HG03066 (cell line): ENCODE measurements at regions not wholly inside any gene's neighbourhood (a gene's known extent, or its start where the extent isn't known, plus 50 kb on each side); places are given as distances from the start of the nearest gene placed in this dataset.
"Not testable (repeated sequence)": the region's sequence is repeated elsewhere in the genome, so short reads cannot be mapped to it uniquely, and the experiment has no call there.

Experiments used
- ATAC-seq: cut with Tn5 transposase; IDR thresholded peaks from one replicate; pipeline ENCODE4 v1.9.1; 2021; ENCODE audit warnings: low read depth; ENCODE audit not compliant: unreplicated experiment

GRCh38 chr5:1985781-1986180 is 103.1 kb upstream of the IRX4 start:
- no peak for ATAC-seq

- no peak for ATAC-seq
Measured at GRCh38 chr5:1983919-1984695, 101.4 kb upstream of the IRX4 start.

GRCh38 chr5:1983401-1983800 is 100.7 kb upstream of the IRX4 start:
- ATAC-seq = no peak

GRCh38 chr5:1982561-1982960 is 99.8 kb upstream of the IRX4 start:
- not testable (repeated sequence) for ATAC-seq

DNA sequence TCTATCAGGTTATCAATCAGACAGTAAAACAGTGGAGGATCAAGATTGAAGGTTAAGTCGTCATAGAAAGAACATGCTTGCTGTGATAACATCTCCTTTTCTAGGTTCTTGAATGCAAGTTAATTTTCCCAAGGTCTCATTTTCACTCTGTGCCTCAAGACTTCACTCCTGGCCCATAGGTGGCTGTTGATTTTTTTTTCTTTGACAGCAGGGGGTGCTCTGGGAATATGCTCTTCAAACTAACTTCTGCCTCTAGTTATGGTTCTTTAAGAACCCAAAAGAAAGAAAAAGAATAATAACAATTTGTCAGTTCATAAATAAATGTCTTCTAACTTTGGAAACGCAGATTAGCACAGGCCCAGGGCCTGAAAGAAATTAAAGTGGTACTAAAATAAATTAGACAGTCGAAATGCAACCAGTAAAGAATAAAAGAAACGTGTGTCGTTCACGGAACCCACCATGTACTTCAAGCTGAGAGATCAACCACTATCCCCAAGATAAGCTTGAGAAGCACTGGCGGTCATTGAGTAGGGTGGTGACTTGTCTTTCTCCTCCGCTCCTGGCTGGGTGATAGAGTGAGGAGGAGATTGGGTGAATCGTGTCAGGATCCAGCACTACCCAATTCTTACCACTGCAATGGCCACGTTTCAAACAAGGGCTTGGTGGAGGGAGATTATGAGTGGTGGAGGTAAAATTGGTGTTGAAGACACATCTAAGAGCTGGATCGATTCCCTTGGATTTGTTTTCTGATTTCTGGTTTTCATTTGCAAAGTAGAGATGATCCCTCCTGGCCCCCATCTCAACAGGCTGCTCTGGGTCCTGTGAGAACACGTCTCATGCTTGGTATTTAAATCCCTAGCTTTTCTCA is 93.4 kb upstream of the IRX4 start:
- ATAC-seq = no peak

DNA sequence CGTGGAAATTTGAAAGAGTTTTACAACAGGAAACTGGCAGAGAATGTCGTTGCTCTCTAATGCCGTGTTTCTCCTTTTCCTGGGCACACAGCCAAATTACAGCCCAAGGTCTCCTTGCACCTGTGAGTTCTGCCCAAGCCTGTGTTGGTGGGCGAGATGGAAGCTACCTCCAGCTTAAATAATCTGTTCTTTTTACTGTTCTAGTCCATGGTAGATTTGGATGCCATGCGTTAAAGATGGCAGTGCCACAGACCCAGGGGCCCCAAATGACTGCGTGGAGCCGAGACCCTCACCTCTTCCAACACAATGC is 92.6 kb upstream of the IRX4 start:
- ATAC-seq = no peak

DNA sequence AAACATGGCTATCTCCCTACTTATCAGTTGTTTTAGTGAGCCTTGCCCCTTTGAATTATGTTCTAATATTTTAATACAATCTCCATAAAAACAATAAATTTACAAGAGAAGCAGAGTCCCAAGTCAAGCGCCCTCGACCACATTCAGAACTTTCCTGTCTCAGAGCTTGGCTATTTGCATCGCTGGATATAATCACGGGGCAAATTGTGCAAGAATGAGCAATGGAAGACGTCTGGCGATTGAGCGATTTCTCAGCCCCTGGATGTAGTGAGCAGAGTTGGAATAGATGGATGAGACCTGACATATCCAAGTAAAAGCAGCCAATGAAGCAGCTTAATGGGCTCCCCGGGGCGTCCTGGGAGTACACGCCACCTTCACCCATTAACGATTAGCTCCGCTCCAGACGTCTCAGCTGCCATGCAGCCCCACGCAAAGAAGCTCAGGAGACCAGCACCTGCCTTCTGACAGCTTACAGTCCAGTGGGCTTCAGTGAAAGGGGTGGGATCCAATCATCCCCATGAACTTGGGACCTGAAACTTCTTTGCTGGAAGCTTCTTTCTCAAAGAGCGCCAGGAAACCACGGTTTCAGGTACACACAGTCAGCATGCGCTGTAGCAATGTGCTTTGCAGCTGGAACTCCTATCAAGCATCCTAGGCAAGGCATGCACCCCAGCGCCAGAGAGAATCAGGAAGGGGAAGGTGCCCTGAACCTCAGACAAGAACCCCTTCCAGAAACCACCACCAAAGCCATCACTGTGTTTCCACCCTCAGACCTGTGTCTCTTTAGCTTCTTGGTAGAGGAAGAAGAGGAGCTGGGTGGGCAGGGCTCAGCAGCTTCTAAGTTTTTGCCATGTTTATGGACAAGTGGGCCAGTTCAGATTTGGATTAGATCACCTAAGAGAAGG is 92.0 kb upstream of the IRX4 start:
- ATAC-seq = no peak

DNA sequence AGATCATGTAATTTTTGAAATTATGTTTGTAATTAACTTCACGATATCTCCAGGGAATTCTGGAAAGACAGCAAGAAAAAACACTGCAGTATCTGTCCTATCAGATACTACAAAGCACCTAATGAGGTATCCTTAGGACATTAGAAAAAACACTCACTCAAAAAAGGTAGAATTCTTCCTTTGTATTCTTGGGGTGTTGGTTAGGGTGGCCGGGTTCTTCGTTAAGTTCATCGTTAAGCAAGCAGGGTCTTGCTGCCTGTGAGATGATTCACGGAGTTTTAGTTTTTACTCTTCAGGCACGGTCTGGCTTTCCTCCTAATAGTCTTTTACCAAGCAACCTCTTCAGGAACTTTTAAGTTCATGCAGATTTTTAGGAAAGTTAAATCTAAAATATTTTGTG is 91.4 kb upstream of the IRX4 start:
- no peak for ATAC-seq

GRCh38 chr5:1973391-1974013 is 90.8 kb upstream of the IRX4 start:
- ATAC-seq = no peak

GRCh38 chr5:1971944-1972343 is 89.2 kb upstream of the IRX4 start:
- no peak for ATAC-seq

GRCh38 chr5:1967736-1968135 is 85.0 kb upstream of the IRX4 start:
- no peak for ATAC-seq

DNA sequence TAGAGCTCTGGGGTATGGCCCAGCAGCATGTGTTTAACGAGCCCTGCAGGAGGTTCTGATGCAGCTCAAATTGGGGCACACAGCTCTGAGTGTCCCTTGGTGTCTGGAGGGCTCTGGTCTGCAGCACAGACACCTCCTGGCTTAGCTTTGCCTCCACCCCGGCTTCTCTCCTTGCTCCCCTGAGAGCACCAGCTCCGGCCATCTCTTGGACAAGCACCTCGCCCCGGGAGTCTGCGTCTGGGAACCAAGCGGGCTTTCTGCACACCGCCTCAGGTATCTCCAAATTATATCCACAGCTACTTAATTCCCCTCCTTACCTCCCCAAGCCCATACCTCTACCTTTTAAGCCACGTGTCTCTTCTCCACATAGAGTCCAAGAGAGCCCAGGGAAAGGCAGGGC is 83.7 kb upstream of the IRX4 start:
- no peak for ATAC-seq

DNA sequence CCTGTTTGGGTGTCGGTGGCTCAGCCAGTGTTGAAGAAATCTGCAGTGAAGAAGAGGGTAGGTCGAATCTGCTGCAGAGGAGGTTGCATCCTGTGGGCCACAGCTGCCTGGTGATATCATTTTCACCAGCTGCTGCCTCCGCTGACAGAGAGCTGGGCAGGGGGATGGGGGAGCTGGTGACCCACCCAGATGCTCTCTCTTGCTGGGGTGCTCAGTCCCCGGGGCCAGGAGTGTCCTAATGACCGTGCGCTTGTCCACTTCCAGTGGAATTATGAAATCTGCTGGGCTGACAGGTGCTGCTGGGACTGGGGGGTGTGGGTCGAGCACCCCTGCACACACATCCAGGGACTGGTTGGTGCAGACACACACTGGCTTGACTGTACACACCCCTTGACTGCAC is 83.2 kb upstream of the IRX4 start:
- ATAC-seq = no peak

DNA sequence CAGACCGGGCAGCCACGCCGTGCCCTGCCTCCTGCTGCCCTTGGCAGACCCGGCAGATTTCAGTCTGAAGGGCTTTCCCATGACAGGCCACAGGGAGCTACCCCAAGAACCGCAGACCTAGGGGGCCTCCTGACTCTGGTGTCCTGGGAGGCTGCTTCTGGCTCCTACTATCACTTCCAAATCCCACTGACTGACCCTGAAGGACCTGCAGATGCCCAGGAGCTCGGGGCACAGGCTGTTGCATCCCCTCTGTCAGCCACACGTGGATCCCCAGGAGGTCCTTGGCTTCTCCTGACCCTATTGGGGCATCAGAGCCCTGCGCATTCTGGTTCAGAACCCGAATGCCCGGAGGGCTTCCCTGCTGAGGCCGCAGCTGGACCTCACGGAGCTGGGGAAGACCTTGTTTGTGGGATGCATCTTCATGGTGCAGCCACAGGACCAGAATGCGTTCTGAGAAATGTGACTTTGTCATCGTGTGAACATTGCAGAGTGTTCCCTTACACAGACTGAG is 81.3 kb upstream of the IRX4 start:
- ATAC-seq = no peak

GRCh38 chr5:1963358-1963757 is 80.6 kb upstream of the IRX4 start:
- ATAC-seq = no peak

DNA sequence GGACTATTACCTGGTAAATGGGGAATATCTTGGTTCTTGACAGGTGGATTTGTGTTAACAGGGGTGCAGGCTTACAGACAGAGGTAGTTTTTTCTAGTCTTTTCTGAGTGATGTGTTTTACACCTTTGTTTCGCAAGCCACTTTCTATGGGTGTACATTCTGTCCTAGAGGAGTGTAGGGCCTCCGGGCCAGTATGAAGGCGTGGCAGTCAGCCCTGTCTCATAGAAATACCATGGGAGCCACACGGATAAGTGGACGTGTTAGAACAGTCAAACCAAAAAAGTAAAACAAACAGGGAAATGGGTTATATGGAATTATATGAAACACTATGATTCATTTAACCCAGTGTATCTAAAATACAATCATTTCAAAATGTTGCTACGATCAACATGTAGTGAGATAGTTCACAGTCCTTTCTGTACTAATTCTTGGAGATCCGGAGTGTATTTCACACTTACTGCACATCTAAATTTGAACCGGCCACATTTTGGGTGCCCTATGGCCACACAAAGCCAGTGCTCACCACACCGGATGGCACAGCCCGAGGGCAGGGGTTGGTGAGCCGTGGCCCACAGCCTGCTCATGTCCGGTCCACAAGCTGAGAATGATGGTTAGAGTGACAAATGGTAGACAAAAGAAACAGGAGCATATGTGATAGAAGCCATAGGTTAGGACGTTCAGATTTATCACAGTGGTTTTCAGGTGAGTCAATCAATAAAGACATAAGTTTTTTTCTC is 80.1 kb upstream of the IRX4 start:
- no peak for ATAC-seq

DNA sequence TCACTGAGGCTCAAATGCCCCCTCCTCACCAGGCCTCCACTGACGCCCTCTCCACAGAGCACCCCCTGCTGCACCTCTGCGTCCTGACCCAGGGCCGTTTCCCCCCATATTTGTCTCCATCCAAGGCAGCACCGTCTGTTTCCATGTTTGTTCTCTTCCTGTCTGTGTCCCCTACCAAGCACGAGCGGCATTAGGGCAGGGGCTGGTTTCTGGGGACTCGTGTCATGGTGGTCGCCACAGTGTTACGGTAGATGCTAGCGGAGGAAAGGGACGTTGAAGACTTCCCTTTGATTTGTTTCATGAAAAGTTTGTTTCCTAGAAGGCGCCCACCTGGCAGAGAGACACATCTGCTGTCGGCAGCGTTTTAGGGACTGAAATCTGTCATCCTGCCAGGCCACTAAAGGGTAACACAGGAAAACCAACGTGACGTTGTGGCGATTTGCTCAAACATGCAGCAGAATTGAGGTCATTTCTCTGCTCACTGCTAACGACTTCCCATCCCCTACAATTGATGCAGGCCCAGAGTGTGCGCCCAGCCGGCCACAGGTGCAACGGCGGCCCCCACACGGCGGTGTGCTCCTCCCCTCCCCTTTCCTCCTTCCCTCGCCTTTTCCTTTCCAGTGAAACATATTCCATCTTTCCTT is 79.3 kb upstream of the IRX4 start:
- ATAC-seq = no peak

- no peak for ATAC-seq
Measured at GRCh38 chr5:1961304-1961946, 78.7 kb upstream of the IRX4 start.
